HG02610 (cell line): ENCODE measurements at regions not wholly inside any gene's neighbourhood (a gene's known extent, or its start where the extent isn't known, plus 50 kb on each side); places are given as distances from the start of the nearest gene placed in this dataset.

ENCODE experiments used
- ATAC-seq: cut with Tn5 transposase; IDR thresholded peaks from one replicate; pipeline ENCODE4 v1.9.1; 2021; ENCODE audit warnings: mild to moderate bottlenecking, moderate library complexity; ENCODE audit not compliant: unreplicated experiment

DNA sequence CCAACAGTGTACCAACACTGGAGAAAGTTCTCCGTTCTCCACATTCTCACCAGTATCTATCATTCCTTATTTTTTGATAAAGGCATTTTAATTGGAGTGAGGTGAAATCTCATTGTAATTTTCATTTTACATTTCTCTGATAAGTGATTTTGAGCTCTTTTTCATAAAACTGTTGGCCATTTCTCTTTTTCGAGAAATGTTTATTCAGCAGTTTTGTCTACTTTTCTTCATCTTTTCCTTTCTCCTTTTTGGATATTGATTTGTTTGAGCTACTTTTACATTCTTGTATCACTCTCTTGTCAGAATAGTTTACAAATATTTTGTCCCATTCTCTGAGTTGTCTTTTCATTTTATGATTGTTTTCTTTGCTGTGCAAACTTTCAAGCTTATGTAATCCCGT, 555.2 kb downstream of the COL12A1 start:
- no peak for ATAC-seq

DNA sequence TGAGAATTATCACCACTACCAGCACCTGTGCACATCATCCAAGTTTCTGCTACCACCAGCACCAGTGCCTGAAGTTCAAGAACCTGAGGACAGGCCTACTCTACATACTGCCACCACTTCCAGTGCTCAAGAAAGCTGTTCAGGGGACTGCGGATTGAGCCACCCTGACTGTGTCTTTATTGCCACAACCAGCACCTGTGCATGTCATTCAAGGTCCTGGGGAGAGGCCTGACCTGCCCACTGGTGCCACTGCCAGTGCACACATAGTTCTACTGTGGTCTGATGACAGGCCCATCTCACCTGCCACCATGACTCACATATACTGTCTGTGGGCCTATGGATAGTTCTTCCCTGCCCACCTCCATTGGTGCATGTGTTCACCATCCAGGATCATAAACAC, 559.4 kb downstream of the COL12A1 start:
- ATAC-seq = no peak

DNA sequence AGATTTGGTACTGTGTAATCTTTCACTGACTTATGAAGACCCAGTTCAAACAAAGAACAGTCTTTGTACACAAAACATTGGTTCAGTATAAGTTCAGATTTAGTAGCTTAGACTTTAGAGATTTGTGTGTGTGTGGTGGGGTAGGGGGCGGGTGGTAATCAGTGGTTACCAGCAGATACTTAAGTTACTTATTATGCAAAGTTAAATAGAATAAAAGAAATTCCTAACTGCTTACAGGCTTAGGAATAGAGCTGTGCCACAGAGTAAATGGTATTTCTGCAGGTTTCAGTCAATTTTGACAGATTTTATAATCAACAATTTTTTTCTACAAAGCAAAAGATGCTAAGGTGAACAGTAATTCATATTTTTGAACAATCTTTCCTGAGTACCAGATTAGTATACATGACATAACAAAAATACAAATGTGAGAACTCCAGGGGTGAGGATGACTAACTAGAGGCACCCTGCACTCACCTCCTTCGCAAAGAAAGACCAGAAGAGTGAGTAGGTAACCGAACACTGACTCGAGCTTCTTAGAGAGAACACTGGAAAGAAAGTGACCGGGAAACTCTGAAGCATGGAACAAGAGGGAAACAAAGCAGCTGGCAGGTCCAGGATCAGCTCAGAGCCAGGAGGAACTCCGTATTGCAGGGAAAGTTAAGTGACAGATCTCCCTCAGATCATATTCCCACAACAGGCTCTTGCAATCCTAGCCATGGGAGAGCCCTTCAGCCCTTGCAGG, 560.6 kb downstream of the COL12A1 start:
- no peak for ATAC-seq

DNA sequence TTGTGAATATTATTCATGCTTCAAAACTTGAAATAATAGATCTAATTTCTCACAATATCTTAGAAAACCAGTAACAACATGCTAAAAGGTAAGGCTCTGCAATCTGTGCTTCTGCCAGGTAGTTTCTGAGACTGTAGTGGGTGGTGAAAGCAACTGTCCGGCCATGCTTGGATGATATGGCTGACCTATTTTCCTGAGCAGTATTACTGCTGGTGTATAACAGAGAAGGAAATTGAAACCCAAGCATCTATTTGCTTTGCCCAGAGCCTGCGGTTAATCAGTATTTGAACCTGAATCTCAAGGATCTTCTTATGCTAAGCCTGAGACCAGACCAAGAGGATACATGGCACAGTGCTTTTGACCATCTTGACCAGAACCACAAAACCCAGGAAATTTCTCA, 563.8 kb downstream of the COL12A1 start:
- ATAC-seq = no peak

DNA sequence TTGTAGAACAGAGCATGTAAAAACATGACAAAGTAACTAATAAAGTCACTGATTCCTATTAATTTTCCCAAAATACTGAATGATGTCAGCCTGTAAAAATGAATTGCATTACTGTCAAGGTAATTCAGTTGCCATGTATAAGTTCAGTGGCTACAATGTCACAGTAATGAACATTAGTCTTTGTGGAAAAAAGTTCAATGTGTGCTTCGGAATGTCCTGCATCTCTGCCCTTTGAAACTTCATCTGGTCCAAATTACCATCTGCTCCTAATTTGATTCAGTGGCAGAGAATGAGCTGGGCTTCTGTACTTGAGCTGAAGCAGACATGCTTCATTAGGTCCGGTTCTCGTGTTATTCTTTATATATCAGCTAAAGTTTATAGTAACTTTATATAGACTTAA, 567.4 kb downstream of the COL12A1 start:
- no peak for ATAC-seq

DNA sequence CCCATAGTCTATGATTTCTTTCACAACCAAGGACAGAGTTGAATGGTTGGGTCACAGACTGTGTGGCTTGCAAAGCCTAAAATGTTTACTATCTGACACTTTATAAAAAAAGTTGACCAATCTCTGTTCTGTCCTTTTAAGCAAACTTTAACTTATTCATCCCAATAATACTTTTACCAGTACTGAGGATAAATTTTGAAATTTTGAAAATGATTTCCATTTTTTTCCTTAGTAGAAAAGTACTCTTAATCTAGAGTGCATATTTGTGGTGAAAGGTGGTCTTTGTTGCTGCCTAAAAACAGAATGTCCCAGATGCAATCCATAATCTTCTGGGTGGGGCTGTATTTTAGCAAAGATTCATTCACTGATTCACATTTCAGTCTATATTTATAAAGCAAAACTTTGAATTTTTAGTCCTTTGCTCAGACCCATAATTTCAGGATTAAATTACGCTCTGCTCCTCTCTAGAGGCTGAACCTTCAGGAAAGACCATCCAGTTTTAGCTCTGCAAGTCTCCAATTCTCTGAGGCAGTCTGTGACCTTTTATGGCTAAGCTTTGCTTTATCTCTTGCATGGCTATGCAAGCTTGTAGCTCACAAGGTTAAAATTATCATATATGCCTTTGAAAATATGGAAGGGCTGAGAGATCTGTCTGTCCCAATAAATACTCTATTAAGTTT, 573.5 kb downstream of the COL12A1 start:
- ATAC-seq = no peak

DNA sequence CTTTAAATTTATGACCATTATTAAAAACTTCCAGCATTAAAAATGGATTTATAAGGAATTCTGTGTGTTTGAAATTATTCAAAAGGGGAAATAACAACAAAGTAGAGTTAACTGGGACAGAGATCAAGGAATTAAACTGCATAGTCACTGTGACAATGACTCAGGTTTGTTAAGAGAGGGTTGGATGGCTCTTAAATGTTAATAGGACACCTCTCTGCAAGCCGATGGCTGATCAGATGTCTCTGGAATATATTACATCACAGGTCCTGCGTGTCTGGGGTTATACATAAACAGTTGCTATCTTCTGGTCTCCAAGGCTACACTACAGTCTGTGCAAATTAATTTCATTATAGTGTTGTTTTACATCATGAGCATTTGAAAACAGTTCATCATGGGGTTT, 574.3 kb downstream of the COL12A1 start:
- no peak for ATAC-seq

DNA sequence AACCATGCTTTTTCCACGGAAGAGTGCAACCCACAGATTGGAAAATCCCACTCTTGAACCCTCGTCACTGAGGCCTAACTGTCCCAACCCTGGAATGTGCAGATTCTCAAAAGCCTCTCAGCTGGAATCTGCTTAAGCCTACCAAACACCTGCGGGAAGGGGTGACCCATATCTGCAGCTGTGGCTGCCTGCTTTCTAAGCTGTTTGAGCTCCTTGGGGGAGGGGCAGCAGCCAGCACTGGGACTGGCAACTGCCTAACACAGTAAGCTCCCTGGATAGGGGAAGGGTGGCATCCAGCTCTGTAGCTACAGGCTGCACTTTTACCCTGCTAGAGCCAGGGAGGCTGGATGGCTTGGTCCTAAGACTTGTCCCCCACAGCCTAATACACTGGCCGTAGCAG, 579.6 kb downstream of the COL12A1 start:
- ATAC-seq = no peak

DNA sequence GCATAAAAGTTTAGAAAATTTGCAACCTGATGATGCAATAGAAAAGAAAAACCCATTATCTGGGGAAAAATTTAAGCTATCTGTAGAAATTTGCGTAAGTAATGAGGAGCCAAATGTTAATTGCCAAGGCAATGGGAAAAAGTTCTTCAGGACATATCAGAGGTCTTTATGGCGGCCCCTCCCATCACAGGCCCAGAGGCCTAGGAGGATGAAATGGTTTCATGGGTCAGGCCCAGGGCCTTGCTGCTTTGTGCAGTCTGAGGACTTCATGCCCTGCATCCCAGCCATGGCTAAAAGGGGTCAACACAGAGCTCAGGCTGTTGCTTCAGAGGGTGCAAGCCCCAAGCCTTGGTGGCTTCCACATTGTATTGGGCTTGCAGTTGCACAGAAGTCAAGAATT, 582.8 kb downstream of the COL12A1 start:
- ATAC-seq = no peak

DNA sequence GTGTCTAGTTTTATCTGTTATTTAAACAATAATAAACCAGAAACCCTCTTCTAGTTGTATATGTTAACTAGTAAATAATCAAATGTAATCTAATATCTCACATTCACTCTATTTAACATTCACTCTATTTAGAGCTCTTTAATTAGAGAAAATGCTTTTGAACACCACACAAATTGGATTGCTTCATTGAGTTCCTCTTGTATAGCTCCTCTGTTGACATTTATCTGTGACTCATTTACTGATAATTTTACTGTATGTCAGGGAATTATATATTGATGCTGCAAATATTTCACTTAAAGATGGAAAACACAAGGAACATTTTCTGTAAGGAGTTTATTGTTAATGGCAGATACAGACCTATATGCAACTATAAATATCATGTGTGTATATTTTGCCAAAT, 594.6 kb downstream of the COL12A1 start:
- ATAC-seq = no peak

DNA sequence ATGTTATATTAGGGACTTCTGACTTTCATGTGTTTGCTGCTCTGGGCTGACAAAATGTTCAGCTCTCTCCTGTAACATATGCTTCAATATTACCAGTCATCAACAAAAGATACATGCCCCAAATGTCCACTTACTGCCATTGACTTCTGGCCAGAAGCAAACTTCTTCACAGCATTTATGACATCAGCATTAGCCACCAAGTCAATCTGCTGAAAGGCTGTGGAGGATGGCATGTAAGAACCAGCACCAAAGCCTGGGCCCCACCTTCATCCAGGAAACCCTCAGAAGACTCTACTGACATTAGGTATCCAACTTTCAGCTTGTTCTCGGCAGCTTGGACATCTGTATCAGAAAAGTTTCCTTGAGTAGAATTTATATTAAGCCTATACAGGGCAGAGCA, 595.5 kb downstream of the COL12A1 start:
- ATAC-seq = no peak

DNA sequence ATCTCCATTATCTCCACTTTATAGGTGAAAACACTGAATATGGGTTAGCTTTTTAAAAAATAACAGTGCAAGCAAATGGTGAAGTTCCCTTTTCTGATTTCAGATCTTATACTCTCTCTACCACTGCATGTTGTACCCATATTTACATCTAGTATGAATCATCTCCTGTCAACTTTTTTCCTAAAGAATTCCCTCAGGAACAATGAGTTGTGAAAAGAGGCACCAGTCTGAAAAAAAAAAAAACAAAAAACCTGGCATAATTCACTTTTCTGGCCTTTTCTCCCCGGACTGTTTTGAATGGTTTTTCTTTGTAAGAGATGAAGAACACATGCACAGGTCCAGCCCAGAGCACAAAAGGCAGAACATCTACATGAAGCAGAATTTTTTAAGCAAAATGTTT, 596.0 kb downstream of the COL12A1 start:
- ATAC-seq = no peak

DNA sequence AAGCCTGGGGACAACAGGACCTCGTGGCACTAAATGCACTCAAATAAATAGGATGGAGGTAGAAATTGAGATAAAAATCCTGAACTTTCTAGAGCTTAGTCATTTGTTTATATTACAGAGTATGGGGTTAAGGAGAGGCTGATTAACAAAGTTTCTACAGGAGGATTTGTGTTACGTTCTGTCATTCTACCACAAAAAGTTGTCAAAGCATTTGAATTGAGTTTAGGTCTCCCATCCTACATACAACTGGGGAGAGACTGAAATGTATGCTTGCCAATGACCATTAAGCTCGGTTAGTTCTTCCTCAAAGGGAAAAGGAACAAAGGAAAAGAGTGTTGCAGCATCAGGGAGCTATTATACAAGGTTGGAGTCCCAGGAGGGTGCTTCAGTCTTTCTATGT, 597.9 kb downstream of the COL12A1 start:
- ATAC-seq = no peak

DNA sequence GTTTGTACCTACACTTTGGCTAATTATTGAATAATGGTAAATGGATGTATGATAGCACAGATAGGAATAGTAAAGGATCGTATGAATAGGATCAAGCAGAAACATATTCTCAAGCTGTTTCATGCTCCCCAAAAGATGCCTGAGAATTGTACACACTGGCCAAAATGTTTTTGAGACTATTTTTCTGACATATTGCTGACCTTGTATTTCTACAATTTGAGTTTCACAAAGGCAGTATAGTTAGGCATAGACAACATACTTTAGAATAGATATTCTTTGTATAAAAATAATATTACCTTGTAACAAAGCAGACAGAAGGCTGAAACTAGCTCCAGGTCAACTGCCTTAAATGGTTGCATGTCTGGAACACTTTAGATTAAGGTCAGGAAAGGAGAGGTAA, 598.4 kb downstream of the COL12A1 start:
- ATAC-seq = no peak

DNA sequence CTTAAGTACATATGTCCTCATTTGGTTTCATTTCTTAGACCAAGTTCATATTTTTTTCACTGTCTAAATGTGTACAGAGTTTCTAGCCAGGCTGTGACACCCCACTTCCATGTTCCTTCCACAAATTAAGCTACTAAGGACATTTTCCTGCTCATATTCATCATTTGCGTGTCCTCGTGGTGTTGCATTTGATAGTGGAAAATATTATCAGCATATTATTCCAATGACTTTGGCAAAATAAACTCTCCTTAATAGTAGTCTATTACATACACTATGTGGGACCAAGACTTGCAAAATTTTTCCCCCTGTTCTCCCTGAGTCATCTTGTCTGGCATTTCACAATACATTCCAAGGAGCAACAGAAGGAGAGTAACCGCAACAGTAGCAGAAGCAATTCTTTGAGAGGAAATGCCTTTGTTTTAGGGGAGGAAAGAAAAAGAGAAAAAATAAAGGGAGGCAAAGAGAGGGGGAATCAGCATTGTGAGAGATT, 599.2 kb downstream of the COL12A1 start:
- no peak for ATAC-seq

DNA sequence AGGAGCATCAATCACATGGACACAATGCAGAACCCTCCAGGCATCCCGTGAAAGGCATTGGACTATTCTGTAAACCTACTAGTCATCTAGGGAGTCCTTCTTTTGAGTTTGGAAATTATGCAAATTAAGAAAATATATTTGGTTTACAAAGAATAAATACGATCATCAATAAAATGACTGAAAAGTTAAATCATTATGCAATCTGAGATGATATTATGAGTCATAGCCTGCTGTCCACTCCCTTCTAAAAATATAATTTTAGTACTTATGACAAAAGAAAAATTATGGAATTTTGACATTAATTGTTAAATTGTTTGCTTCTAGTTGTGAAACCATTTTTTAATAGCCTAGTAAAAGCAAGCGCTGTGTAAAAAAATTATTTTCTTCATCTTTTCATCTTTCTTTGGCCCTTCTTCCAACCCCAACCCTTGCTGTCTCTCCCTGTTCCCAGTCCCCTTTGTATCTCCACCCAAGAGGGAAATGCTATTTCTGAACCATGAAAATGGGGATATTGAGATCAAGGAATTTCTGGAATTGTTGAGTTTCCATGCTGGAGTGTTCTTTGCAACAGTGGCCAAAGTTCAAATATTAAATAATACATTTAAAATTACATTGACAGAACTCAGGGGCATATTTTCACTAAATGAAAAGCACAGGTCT, 599.8 kb downstream of the COL12A1 start:
- ATAC-seq = no peak

DNA sequence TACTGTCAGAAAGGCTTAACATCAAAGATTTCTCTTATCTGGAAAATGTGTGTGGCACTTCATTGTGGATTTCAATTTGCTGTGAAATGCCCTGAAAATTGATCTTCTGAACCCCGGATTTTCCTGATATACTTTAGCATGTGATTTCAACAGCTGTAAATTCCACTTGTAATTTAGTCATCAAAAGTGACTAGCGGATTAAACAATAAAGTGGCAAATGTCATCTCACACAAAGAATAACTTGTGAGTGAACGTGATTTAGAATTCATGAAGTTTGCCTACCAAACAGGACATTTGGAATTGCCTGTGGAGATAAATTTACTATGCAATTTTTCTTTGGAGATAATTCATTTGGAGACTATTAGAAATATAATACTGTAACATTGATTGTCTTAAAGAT, 601.6 kb downstream of the COL12A1 start:
- no peak for ATAC-seq

DNA sequence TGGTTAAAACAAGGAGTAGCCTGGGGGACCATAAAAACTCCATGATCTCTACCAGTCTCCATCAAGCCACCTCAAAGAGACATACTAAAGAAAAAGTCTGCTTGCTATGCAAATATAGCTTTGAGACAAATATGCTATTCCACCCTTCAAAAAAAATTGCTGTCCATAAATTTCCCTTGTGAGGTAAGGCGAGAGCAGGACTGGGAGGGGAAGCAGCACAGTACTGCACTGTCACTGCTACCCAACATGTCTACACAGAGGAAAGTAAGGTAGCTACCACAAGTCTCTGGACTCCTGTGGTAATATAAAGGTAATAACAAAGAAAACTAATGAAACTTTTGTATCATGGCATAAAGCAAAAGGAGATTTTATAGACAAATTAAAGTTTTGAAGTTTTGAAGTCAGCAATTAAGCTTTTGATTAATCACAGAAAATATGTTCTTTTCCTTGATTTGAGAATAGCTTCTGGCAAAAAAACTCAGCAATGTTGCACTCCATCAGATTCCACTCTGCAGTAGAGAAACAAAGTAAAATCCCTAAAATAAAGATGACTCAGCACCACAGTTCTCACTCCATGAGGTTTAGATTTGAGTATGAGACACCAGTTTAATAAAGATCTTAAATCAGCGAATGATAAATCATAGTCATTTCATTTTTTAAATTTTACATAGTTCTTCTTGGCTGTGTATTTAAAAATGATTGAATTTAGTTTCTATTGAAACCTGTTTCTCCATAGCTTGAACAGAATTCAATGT, 602.4 kb downstream of the COL12A1 start:
- ATAC-seq = no peak

DNA sequence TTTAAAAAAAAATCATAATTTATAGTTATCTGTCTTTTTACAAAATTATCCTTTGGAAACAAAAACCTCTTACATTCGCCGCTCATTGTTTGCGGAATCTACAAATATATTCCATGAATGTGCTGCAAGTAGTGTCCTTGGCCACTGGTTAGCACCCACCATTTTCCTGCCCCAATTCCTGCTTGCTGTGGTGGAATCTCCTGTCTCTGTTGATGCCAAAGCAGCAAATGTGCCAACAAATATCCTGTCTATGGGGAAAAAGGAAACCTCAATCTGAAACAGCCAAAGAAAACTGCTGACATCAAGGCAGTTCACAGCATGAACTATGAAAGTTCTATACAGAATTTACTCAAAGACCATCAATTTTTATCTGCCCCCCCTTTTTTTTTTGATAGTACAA, 603.6 kb downstream of the COL12A1 start:
- no peak for ATAC-seq

DNA sequence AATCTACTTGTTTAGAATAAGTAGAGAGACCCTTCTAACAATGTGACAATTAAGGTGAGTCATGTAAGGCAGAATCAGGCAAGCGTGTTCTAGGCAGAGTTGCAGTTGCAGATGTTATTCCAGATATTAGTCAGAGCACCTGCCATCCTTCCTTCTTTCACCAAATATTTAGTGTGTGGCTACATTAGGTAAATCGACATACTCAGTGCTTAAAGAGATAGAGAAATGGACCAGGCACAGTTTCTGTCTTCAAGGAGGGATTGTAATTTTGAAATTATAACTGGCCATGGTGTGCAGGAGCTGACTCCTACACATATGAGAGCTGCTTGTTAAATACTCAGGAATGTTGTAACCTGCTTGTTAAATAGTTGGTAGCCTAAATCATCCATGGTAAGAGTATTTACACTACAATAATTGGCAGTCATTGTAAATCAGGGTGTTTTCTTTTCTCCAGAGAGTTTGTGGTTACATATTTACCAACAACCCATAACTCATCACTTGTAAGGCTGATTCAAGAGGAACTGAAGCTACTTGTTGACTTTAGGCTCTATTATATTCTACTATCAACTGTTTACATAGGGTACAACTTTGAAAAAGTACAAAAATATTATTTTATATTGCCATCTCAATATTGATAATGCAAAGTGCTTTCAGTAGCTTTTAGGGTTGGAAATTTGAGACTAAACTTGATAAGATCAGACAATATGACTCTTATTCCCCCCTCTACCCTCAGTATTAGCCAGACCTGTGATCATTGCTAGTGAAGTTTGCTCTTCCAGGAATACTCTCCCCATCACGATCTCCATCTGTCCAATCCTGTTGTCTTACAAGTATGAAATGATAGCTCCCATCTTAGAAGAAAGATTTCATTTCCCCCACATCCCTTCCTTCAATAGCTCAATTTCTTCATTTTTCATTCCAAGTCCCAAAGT, 607.1 kb downstream of the COL12A1 start:
- peak; percentile 98 for ATAC-seq
